Brain pericyte (primary cell): ENCODE measurements at regions not wholly inside any gene's neighbourhood (a gene's known extent, or its start where the extent isn't known, plus 50 kb on each side); places are given as distances from the start of the nearest gene placed in this dataset.
"Not testable (repeated sequence)": the region's sequence is repeated elsewhere in the genome, so short reads cannot be mapped to it uniquely, and the experiment has no call there.

ENCODE experiments used
- DNase-seq: peaks from one replicate; pipeline ENCODE4 v3.0.0-alpha.2; 2012; ENCODE audit warnings: low read depth, low spot score

- DNase-seq, result no peak
Measured at GRCh38 chr7:69276011-69276729, 322.1 kb upstream of the AUTS2 start.

GRCh38 chr7:69277366-69277765, 320.9 kb upstream of the AUTS2 start:
- DNase-seq, result no peak

- DNase-seq, result no peak
Measured at GRCh38 chr7:69282946-69283345, 315.3 kb upstream of the AUTS2 start.

- DNase-seq, result no peak
Measured at GRCh38 chr7:69283421-69283820, 314.9 kb upstream of the AUTS2 start.

- DNase-seq, result no peak
Measured at GRCh38 chr7:69285854-69286253, 312.4 kb upstream of the AUTS2 start.

- no peak for DNase-seq
Measured at GRCh38 chr7:69295977-69296376, 302.3 kb upstream of the AUTS2 start.

GRCh38 chr7:69301253-69301652, 297.0 kb upstream of the AUTS2 start:
- DNase-seq, result no peak

GRCh38 chr7:69309601-69310000, 288.7 kb upstream of the AUTS2 start:
- no peak for DNase-seq

GRCh38 chr7:69311489-69311888, 286.8 kb upstream of the AUTS2 start:
- DNase-seq, result no peak

- DNase-seq, result not testable (repeated sequence)
Measured at GRCh38 chr7:69313852-69314251, 284.4 kb upstream of the AUTS2 start.

- no peak for DNase-seq
Measured at GRCh38 chr7:69318794-69319193, 279.5 kb upstream of the AUTS2 start.

- no peak for DNase-seq
Measured at GRCh38 chr7:69328516-69328915, 269.8 kb upstream of the AUTS2 start.

- no peak for DNase-seq
Measured at GRCh38 chr7:69334701-69335100, 263.6 kb upstream of the AUTS2 start.

- DNase-seq, result no peak
Measured at GRCh38 chr7:69335331-69335730, 262.9 kb upstream of the AUTS2 start.

- DNase-seq, result no peak
Measured at GRCh38 chr7:69336976-69337375, 261.3 kb upstream of the AUTS2 start.

GRCh38 chr7:69338144-69338543, 260.1 kb upstream of the AUTS2 start:
- DNase-seq, result no peak

GRCh38 chr7:69341288-69341687, 257.0 kb upstream of the AUTS2 start:
- no peak for DNase-seq

GRCh38 chr7:69342154-69342884, 256.0 kb upstream of the AUTS2 start:
- DNase-seq, result no peak

GRCh38 chr7:69349291-69349690, 249.0 kb upstream of the AUTS2 start:
- DNase-seq, result no peak

- DNase-seq, result no peak
Measured at GRCh38 chr7:69358163-69358821, 240.0 kb upstream of the AUTS2 start.

- no peak for DNase-seq
Measured at GRCh38 chr7:69359003-69359700, 239.1 kb upstream of the AUTS2 start.

GRCh38 chr7:69360913-69361312, 237.4 kb upstream of the AUTS2 start:
- DNase-seq, result no peak
